ENCODE measurements at regions not wholly inside any gene's neighbourhood (a gene's known extent, or its start where the extent isn't known, plus 50 kb on each side); places are given as distances from the start of the nearest gene placed in this dataset.

GRCh38 chr13:70789751-70790150, 681.5 kb upstream of the KLHL1 start:
- no peaks in the 10 kb centered on the region for H3K9me3 Mint-ChIP-seq
- no peaks in the 10 kb centered on the region; the same call in 1 of the 2 replicates for H3K27me3 Mint-ChIP-seq (ENCODE audit: low read depth)

More at GRCh38 chr13:70789751-70790150, 681.5 kb upstream of the KLHL1 start:
- Mint-ChIP-seq H3K27ac (no peak overlapping the region), H3K4me1 (no peaks in the 10 kb centered on the region), H3K36me3 (ENCODE audit: insufficient read depth in 1 of 3, low read depth in 3 of 3) (no peaks in the 10 kb centered on the region), H3K4me3 (no peak overlapping the region)
- H3K14ac ChIP-seq (ENCODE audit: insufficient read depth, low read length): no peak overlapping the region
- no peak for TF ChIP-seq CTCF (conservative IDR thresholded peaks at IDR 0.05)
- no peak overlapping the region for H2BK120ac ChIP-seq (ENCODE audit: low read depth, low read length, poor library complexity, severe bottlenecking)
- H3K4ac ChIP-seq (ENCODE audit: low read depth, low read length): no peak overlapping the region
- H4K20me1 ChIP-seq (ENCODE audit: control insufficient read depth, insufficient read depth, insufficient read length): no peaks in the 10 kb centered on the region
- no peaks in the 10 kb centered on the region for H3K27me3 ChIP-seq (ENCODE audit: insufficient read depth, low read length)
- H3K56ac ChIP-seq (ENCODE audit: insufficient read length, low read depth, low read length): no peak overlapping the region
- no peak overlapping the region for H2BK20ac ChIP-seq (ENCODE audit: low read depth, low read length, poor library complexity, severe bottlenecking)
- no peak overlapping the region for H3K23ac ChIP-seq (ENCODE audit: insufficient read length, low read depth, low read length)
- no peak overlapping the region for H4K8ac ChIP-seq (replicated peaks; ENCODE audit: insufficient read length, low read depth, low read length)
- H4K5ac ChIP-seq (ENCODE audit: insufficient read length, low read depth, low read length): no peak overlapping the region
- H2BK12ac ChIP-seq (ENCODE audit: insufficient read length, low read depth, low read length): no peak overlapping the region
- H3K27ac ChIP-seq (ENCODE audit: insufficient read length, low read depth, low read length): no peak overlapping the region
- no peak overlapping the region for H2AK5ac ChIP-seq (ENCODE audit: insufficient read length, low read length)
- H2BK15ac ChIP-seq (ENCODE audit: low read depth, low read length): no peak overlapping the region
- H3K4me2 ChIP-seq (ENCODE audit: insufficient read depth, insufficient read length, low read length): no peak overlapping the region
- no peak overlapping the region for H2AFZ ChIP-seq (ENCODE audit: low read length)
- H3K4me1 ChIP-seq (ENCODE audit: insufficient read depth, low read length): no peaks in the 10 kb centered on the region
- no peak overlapping the region for H2BK5ac ChIP-seq (ENCODE audit: insufficient read length, low read length)
- H3K9ac ChIP-seq (ENCODE audit: extremely low read depth, insufficient read length, low read length): no peak overlapping the region
- no peak for DNase-seq
- H3K79me2 ChIP-seq (ENCODE audit: insufficient read depth, low read length): no peaks in the 10 kb centered on the region
- no peak overlapping the region for H3K18ac ChIP-seq (ENCODE audit: insufficient read length, low read depth, low read length)
- H4K91ac ChIP-seq (ENCODE audit: insufficient read length, low read depth, low read length): no peak overlapping the region
- H3T11ph ChIP-seq (ENCODE audit: low read length): no peak overlapping the region
- H3K79me1 ChIP-seq (ENCODE audit: insufficient read depth, low read depth, low read length, poor library complexity, severe bottlenecking): no peaks in the 10 kb centered on the region
- H3K9me3 ChIP-seq (ENCODE audit: control insufficient read depth, low read depth, low read length): no peaks in the 10 kb centered on the region
- H3K23me2 ChIP-seq (ENCODE audit: insufficient read length, low read depth, low read length, poor library complexity, severe bottlenecking): no peaks in the 10 kb centered on the region
